Omental fat pad (tissue), 3 donors: ENCODE measurements at regions not wholly inside any gene's neighbourhood (a gene's known extent, or its start where the extent isn't known, plus 50 kb on each side); places are given as distances from the start of the nearest gene placed in this dataset.

ENCODE experiments used
- ATAC-seq: fragments of 150-250 bp; one replicate; pipeline ENCODE4 v1.9.1; 2016; ENCODE audit warnings: mild to moderate bottlenecking, moderate library complexity; ENCODE audit not compliant: low FRiP score
- DNase-seq: peaks from one replicate; pipeline ENCODE4 v3.0.0-alpha.2; 2019; ENCODE audit warnings: low spot score
- TF ChIP-seq, protein P1 (sequence below), 3 donors: fragments of 450-650 bp; IDR thresholded peaks; one replicate each; pipeline ENCODE4 v1.5.1; 2016 to 2017; ENCODE audit warnings: antibody characterized with exemption in 3 of 3, mild to moderate bottlenecking in 3 of 3, moderate library complexity in 2 of 3

DNA sequence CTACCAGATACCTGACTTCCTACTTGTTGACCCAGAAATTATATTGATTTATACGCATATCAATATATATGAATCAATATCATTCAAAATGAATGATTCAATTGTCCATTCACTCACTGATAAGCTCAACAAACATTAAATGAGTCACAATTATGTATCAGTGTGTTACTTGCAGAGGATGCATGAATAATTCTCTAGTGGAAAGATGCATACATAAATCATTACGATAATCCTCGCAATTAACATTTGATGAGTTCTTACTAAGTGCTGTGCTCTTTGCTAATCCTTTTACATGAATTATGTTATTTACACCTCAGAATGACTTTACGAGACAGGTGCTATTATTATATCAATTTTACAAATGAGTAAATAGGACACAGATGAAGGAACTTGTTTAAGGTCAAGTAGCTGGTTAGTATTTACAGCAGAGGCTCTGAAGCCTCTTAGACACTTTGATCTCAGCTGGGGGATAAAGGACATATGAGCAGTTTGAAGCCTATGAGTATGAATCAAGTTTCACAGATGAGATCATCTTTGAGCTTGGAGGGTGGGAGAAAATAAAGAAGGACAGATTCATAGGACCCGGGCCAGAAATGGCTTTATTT lies 112.8 kb upstream of the ADAMTS5 start:
- DNase-seq, result no peak
- TF ChIP-seq, protein P1, sequence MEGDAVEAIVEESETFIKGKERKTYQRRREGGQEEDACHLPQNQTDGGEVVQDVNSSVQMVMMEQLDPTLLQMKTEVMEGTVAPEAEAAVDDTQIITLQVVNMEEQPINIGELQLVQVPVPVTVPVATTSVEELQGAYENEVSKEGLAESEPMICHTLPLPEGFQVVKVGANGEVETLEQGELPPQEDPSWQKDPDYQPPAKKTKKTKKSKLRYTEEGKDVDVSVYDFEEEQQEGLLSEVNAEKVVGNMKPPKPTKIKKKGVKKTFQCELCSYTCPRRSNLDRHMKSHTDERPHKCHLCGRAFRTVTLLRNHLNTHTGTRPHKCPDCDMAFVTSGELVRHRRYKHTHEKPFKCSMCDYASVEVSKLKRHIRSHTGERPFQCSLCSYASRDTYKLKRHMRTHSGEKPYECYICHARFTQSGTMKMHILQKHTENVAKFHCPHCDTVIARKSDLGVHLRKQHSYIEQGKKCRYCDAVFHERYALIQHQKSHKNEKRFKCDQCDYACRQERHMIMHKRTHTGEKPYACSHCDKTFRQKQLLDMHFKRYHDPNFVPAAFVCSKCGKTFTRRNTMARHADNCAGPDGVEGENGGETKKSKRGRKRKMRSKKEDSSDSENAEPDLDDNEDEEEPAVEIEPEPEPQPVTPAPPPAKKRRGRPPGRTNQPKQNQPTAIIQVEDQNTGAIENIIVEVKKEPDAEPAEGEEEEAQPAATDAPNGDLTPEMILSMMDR (IDR thresholded peaks at IDR 0.05), result no peak
- no peak for ATAC-seq

GRCh38 chr21:27078915-27079314 lies 112.0 kb upstream of the ADAMTS5 start:
- TF ChIP-seq, protein P1 (IDR thresholded peaks at IDR 0.05), result no peak

DNA sequence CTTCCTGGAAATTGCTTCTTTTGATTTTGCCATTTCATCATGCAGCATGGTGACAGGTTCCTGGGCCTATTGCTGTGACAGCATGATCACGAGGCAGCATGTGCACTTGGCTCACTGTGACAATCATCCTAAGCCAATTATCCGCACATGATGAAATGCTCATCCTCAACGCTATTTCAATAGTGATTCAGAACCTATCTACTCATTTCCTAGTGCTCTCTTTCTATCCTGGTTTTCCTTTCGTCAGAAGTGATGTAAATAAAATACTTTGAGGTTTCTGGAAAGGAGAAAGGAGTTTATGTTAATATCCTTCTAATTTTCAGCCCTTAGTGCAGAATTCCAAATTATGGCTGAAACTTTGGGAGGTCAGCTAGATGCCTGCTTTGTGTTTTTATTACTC lies 110.6 kb upstream of the ADAMTS5 start:
- ATAC-seq (no peak), DNase-seq (no peak)
- TF ChIP-seq, protein P1 (IDR thresholded peaks at IDR 0.05), result no peak

More at GRCh38 chr21:27078915-27079314, 112.0 kb upstream of the ADAMTS5 start:
- ATAC-seq, result no peak
- no peak for DNase-seq

DNA sequence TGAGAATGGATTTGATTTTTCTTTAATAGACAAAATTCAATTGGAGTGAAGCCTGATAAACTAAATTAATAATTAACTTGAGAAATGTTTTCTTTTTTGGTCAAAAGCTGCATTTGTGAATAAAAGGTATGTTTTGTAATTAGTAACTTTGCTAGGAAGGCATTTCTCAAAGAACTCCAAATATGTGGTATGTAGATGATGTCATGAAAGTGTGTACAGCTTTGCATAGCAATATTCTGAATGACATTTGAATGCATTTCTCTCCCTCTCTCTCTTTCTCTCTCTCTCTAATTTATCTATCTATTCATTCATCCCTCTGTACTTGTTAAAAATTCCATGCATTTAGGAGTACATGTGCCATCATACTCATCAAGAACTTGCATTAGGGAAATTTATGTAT lies 109.1 kb upstream of the ADAMTS5 start:
- ATAC-seq, result no peak
- DNase-seq, result no peak
- TF ChIP-seq, protein P1 (IDR thresholded peaks at IDR 0.05), result no peak

GRCh38 chr21:27070861-27071670 lies 104.2 kb upstream of the ADAMTS5 start:
- DNase-seq, result no peak
- TF ChIP-seq, protein P1 (IDR thresholded peaks at IDR 0.05), result no peak
- no peak for ATAC-seq

- DNase-seq (no peak), ATAC-seq (no peak)
- TF ChIP-seq, protein P1 (IDR thresholded peaks at IDR 0.05), result no peak
These were observed 101.9 kb upstream of the ADAMTS5 start for GRCh38 chr21:27068811-27069210.

DNA sequence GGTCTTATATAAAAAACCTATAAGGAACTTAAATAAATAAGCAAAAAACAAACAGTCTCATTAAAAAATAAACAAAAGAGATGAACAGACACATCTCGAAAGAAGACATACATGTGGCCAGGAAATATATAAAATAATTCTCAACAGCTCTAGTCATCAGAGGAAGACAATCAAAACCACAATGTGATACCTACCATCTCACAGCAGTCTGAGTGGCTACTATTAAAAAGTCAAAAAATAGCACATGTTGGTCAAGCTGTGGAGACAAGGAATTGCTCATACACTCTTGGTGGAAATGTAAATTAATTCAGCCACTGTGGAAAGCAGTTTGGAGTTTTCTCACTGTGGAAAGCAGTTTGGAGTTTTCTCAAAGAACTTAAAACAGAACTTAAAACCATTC lies 100.3 kb upstream of the ADAMTS5 start:
- ATAC-seq (no peak), DNase-seq (no peak)
- TF ChIP-seq, protein P1 (IDR thresholded peaks at IDR 0.05), result no peak
